AML-193 (cell line): ENCODE measurements at regions not wholly inside any gene's neighbourhood (a gene's known extent, or its start where the extent isn't known, plus 50 kb on each side); places are given as distances from the start of the nearest gene placed in this dataset.
"Not testable (repeated sequence)": the region's sequence is repeated elsewhere in the genome, so short reads cannot be mapped to it uniquely, and the experiment has no call there.

Experiments used
- DNase-seq, 2 experiments: peaks; one replicate each; lab custom pipeline; 2025; lab: John Stamatoyannopoulos, UW

GRCh38 chr9:27817747-27818146, 244.5 kb upstream of the C9orf72 start:
- no peak for DNase-seq

GRCh38 chr9:27818348-27818747, 245.1 kb upstream of the C9orf72 start:
- no peak for DNase-seq

GRCh38 chr9:27828908-27829307, 255.6 kb upstream of the C9orf72 start:
- no peak for DNase-seq

- no peak for DNase-seq
Observed at GRCh38 chr9:27829621-27830020, 256.3 kb upstream of the C9orf72 start.

GRCh38 chr9:27832108-27832507, 258.8 kb upstream of the C9orf72 start:
- DNase-seq = not testable (repeated sequence)

- no peak for DNase-seq
Observed at GRCh38 chr9:27835286-27835685, 262.0 kb upstream of the C9orf72 start.

- no peak for DNase-seq
Observed at GRCh38 chr9:27835746-27836145, 262.5 kb upstream of the C9orf72 start.

- no peak for DNase-seq
Observed at GRCh38 chr9:27836661-27837401, 263.6 kb upstream of the C9orf72 start.

GRCh38 chr9:27838876-27839275, 265.6 kb upstream of the C9orf72 start:
- no peak for DNase-seq

- DNase-seq = not testable (repeated sequence)
Observed at GRCh38 chr9:27839767-27840166, 266.5 kb upstream of the C9orf72 start.

- DNase-seq = no peak
Observed at GRCh38 chr9:27844797-27845196, 271.5 kb upstream of the C9orf72 start.

- DNase-seq = no peak
Observed at GRCh38 chr9:27847380-27847779, 274.1 kb upstream of the C9orf72 start.

- no peak for DNase-seq
Observed at GRCh38 chr9:27847818-27848217, 274.5 kb upstream of the C9orf72 start.

GRCh38 chr9:27848315-27848714, 275.0 kb upstream of the C9orf72 start:
- no peak for DNase-seq

GRCh38 chr9:27851858-27852257, 278.6 kb upstream of the C9orf72 start:
- no peak for DNase-seq

GRCh38 chr9:27853529-27853928, 280.2 kb upstream of the C9orf72 start:
- no peak for DNase-seq

- DNase-seq = no peak
Observed at GRCh38 chr9:27856054-27856453, 282.8 kb upstream of the C9orf72 start.

- DNase-seq = no peak
Observed at GRCh38 chr9:27856748-27857147, 283.5 kb upstream of the C9orf72 start.

GRCh38 chr9:27861887-27862286, 288.6 kb upstream of the C9orf72 start:
- DNase-seq = no peak

GRCh38 chr9:27864644-27865438, 291.6 kb upstream of the C9orf72 start:
- DNase-seq = no peak

GRCh38 chr9:27866741-27867140, 293.5 kb upstream of the C9orf72 start:
- no peak for DNase-seq

- DNase-seq = no peak
Observed at GRCh38 chr9:27870404-27870803, 297.1 kb upstream of the C9orf72 start.

- no peak for DNase-seq
Observed at GRCh38 chr9:27880156-27880555, 306.9 kb upstream of the C9orf72 start.
